Right ventricle myocardium inferior (tissue), 1 donor: ENCODE measurements at regions not wholly inside any gene's neighbourhood (a gene's known extent, or its start where the extent isn't known, plus 50 kb on each side); places are given as distances from the start of the nearest gene placed in this dataset.
A peak's percentile ranks its signal among the peaks of the same experiment; 100 is the strongest.
"Not testable (repeated sequence)": the region's sequence is repeated elsewhere in the genome, so short reads cannot be mapped to it uniquely, and the experiment has no call there.

Experiments
- ATAC-seq: fragments of 200-7000 bp; cut with Tn5 transposase; one replicate; pipeline ENCODE4 v1.9.1; 2020; ENCODE audit warnings: mild to moderate bottlenecking, moderate library complexity
- DNase-seq: peaks from one replicate; pipeline ENCODE4 v3.0.0; 2021; ENCODE audit errors: missing footprints
- intact Hi-C: fragments of 100-400 bp; cut with DNase I; formaldehyde crosslinking; loops from one replicate; pipeline ENCODE4 v1.11.0; 2022
- donor health status: DM: no; HTN: yes; CAD: no; lungs with severe emphysema.

DNA sequence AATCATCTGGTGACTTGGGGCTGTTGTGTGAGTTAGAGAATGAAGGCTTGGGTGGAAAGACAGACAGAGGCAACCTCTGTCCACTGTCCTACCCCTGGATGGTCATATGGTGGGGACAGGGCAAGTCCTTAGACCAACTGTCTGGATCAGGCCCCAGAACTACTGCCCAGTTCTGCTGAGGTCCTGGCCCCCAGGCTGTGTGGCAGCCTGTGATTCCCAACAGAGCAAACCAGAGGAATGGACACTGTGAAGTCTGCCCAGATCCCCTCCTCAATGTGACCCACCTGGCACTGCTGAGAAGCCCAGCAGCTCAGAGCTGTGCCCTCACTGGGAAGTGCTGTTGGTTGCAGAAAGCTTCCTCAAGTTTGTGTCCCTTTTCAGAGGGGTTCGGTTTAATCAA, 69.0 kb downstream of the GGTLC2 start:
- ATAC-seq = no peak
- intact Hi-C loops = no loop called here
- DNase-seq = no peak

DNA sequence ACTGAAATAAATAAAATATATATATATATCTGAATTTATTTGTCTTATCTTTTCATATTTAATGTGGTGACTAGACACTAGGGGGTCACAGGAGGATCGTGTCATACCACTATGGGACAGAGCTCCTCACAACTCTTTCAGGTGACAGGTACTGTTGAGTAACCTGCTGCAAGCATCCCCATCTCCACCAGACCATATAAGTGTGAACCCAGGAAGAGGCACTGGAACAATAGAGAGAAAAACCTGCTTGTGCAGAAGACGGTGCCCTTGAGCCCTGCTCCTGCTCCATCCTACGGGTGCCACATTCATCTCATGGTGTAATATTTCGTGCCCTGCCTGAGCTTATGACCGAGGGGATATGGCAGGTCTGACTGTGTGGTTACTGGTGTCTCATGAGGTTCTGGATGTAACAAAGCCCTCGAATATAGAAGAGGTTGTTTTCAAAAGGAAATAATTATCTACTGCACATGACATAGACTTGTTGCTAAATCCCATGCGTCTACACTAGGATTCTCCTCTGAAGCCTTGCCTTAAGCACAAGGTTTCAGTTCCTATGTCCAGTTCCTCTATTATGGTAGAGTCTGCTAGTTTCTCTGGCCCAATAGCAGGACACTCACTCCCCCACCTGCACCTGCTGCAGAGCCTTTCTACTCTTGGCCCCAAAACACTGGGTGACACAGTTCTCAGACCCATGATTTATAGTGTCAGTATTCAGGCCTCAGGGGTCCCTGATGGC, 70.4 kb downstream of the GGTLC2 start:
- DNase-seq (no peak), ATAC-seq (peak; percentile 47)
- intact Hi-C loops = no loop called here

DNA sequence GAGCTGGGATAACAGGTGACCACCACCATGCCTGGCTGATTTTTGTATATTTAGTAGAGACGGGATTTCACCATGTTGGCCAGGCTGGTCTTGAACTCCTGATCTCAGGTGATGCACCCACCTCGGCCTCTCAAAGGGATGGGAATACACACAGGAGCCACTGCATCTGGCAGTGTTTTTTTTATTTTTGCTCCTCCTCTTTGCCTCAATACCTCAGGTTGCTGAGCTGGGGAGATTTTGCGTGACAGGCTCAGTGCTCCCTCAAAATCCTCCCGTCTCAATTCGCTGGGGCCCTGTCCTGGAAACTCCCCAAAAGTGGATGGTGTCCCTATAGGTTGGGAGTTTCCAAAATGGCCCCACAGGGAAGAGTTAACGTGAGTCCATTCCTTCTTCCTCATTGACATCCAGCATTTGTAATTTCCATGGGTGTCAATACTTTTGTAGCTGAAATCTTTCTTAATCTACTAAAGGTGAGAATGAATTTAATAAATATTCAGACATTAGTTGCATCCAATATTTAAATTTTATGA, 71.8 kb downstream of the GGTLC2 start:
- intact Hi-C loops = no loop called here
- DNase-seq (no peak), ATAC-seq (no peak)

- ATAC-seq (no peak), DNase-seq (no peak)
- intact Hi-C loops = no loop called here
Measured at GRCh38 chr22:22717664-22718063, 73.2 kb downstream of the GGTLC2 start.

DNA sequence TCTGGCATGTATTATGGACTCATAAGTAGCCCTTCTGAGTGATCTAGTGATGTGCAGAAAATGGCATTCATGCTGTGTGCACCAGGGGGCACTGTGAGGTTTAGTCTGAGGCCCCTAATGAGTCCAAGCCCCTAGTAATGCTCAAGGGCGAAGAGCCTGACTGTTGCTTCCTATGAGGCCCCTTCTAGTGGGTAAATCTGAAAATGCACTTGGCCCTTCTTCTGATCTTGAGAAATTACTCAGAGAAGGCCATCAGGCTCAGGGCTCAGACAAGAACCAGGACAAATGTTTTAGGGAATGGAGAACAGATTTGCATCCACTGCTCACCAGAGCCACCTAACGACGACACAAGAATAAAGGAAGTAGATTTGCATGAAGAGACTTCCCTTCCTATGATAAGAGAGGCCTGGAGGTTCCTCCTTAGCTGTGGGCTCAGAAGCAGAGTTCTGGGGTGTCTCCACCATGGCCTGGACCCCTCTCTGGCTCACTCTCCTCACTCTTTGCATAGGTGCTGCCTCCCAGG, 75.8 kb downstream of the GGTLC2 start:
- intact Hi-C loops = no loop called here

GRCh38 chr22:22720724-22721261, 76.4 kb downstream of the GGTLC2 start:
- DNase-seq (no peak), ATAC-seq (peak; percentile 48)
- intact Hi-C loops = no loop called here

More for the DNA sequence above, 75.8 kb downstream of the GGTLC2 start:
- no peak for DNase-seq
- ATAC-seq = peak; percentile 50

DNA sequence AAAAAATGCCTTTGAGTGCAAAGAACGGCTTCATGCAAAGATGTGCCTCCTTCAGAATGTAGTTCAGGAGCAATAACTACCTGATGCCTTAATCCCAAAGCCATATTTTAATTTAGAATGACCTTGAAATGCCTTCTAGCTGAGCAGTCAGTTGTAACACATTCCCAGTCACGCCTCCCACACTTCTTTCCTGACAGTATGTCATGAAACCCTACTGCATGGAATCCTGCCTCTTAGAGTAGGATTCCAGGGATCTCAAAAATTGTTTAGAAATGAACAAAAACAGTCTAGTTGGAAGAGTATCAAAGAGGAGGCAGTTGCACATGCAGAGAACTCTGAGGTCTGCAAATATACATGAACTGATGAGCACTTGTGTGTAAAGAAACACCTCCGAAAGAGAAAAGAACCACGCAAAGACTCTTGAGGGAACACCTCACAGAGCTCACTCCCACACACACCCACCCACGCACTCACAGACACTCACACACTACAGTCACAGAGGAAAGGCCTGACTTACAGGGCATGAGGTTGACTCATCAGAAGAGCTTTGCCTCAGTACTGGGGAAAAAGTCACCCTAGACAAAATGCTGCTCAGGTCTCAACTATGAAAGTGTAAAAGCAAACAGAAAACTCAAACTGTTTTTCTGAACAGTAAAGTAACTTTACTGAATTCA, 77.4 kb downstream of the GGTLC2 start:
- intact Hi-C loops = no loop called here
- DNase-seq (no peak), ATAC-seq (no peak)

GRCh38 chr22:22728382-22728781, 84.0 kb downstream of the GGTLC2 start:
- ATAC-seq (no peak), DNase-seq (no peak)
- intact Hi-C loops = no loop called here

DNA sequence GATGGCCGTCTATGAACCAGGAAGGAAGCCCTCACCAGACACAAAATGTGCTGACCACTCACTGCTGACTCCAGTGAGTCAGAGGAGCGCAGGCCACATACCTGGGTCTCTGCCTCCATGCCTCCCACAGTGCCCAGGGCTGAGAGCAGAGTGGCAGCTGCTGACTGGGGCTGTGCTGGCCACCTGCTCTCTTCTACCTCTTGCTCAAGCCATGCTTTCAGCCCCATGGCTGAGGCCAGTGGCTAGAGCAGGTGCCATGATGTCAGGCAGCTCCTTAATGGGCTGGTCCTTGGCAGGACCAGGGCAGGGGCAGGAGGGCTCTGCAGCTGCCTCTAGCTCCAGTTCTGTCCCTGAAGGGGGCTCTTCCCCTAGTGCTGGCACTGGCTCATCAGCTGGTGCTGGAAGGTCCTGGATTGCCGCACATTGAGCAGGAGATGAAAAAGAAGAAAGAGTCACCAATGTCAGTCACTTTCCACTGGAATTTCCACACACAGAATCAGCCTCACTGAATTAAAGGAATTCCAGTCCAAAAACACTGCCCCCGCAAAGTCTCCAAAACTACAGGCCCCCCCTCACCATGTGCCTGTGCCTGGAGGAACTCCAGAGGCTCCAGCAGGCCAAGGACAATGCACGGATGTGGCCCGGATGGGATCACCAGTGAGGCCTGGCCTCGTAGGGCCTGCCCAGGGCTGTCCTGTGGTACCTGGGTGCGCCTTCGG, 86.4 kb downstream of the GGTLC2 start:
- intact Hi-C loops = no loop called here
- no peak for ATAC-seq
- DNase-seq = no peak

DNA sequence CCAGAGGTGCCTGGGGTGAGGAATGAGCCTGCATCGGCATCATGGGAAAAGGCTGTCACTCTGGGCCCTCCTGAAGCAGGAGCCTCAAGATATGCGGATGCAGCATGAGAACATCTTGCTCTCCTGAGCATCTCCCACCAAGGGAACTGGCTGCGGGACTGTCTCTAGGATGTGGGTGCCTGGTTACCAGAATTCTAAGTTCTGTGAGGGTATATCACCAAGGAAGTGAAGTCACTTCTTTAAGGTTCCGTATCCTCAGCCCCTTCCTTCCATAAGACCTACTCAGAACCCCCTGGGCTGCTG, 86.9 kb downstream of the GGTLC2 start:
- DNase-seq (no peak), ATAC-seq (no peak)
- intact Hi-C loops = no loop called here

DNA sequence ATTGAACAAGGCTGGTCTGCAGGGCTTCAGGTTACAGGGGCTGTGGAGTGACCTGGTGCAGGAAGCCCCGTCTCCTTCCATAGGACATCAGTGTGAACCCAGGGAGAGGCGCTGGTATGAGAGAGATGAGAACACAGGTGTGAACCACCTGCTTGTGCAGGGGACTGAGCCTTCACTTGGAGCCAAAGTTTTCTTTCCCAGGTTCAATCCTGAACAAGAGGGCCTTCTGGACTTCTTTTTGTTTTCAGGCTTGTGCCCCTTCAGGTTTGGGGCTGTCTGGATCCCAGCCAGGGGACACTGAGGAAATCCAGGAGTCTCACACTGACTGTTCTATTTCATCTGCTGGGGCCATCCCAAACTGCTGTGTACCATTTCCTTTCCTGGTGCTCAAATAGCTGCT, 88.6 kb downstream of the GGTLC2 start:
- intact Hi-C loops, DNase-seq, ATAC-seq: not testable (repeated sequence)

DNA sequence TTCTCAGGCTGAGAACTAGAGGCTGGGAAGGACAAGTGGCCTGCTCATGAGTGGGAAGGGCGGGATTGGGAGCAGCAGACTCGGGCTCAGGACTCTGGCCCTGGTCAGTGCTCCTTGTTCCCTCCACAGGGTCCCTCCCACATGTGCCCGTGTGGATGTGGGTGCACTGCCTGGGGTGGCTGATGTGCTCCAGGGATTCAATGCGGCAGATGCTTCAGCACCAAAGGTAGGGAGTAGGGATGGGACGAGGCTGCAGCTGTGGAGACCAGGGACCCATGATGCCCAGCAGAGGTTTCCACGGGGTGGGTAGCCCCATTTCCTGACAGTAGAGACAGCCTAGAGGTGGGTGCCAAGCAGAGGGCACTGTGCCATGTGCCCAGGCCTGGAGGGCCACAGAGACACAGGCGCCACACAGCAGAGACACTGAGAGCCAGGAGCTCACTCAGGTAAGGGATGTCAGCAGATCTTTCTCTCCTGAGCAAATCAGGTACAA, 89.5 kb downstream of the GGTLC2 start:
- intact Hi-C loops = no loop called here
- DNase-seq = no peak
- no peak for ATAC-seq

GRCh38 chr22:22734395-22735272, 90.2 kb downstream of the GGTLC2 start:
- ATAC-seq, DNase-seq, intact Hi-C loops: not testable (repeated sequence)

- ATAC-seq, DNase-seq, intact Hi-C loops: not testable (repeated sequence)
Measured at GRCh38 chr22:22735276-22735675, 90.9 kb downstream of the GGTLC2 start.

DNA sequence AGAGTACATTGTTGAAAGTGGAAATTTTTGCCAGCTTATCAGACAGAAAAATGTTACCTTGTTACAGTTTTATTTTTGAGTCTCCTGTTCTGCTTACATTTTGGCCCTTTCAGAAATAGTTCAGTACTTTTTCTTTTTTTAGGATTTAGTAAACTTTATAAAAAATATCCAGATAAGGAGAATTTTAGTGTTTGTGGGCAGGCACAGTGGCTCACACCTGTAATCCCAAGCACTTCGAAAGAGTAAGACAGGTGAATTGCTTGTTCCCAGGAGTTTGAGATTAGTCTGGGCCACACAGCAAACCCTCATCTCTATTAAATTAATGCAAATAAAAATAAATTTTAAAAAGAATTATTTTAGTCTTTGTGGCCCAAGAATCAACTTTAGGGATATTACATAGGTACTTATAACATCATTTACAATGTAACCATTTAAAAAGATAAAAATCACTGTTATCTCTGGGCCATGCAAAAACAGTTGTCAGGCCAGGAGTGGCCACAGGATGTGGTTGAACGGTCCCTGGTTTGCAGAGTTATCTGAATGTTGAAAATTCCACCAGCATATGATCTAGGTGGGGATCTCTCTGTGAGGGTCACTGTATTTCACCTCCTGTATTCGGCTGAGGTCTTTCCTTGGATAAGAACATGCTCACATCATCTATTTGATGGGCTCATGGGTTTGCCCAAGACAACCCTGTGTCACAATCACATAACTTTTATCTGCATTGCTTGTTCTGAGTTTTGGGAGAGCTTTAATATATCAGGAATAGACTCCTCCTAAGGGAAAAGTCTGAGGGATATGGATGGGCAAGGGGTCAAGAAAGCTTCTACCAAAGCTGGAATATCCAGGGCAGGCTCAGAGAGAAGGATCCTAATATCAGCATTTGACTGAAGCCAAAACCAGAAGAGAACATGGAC, 91.5 kb downstream of the GGTLC2 start:
- intact Hi-C loops = no loop called here
- DNase-seq = no peak
- ATAC-seq = no peak

GRCh38 chr22:22737590-22737989, 93.2 kb downstream of the GGTLC2 start:
- DNase-seq = no peak
- intact Hi-C loops = no loop called here

GRCh38 chr22:22738959-22739585, 94.7 kb downstream of the GGTLC2 start:
- DNase-seq (no peak), ATAC-seq (no peak)
- intact Hi-C loops = no loop called here

More at GRCh38 chr22:22737590-22737989, 93.2 kb downstream of the GGTLC2 start:
- ATAC-seq = no peak
